Activated T-helper 2 cell treated with anti-CD3 and anti-CD28 coated beads, Interferon-gamma antibody, Interleukin-2, Interleukin-4, amounts not matched to agents 10 μg/mL and 5 μg/mL and 100 μg/mL, durations not matched to agents 14 hours and 24 hours and 36 hours (primary cell): ENCODE measurements at regions not wholly inside any gene's neighbourhood (a gene's known extent, or its start where the extent isn't known, plus 50 kb on each side); places are given as distances from the start of the nearest gene placed in this dataset.
"Not testable (repeated sequence)": the region's sequence is repeated elsewhere in the genome, so short reads cannot be mapped to it uniquely, and the experiment has no call there.

Experiments
- DNase-seq: peaks from one replicate; pipeline ENCODE4 v3.0.0; 2021; ENCODE audit warnings: low spot score
- H3K27ac Mint-ChIP-seq: one replicate; pipeline ENCODE4 v1.8.0; 2021; ENCODE audit warnings: mixed read lengths
- H3K27me3 Mint-ChIP-seq: one replicate; pipeline ENCODE4 v1.8.0; 2021; ENCODE audit warnings: low read depth, mixed read lengths
- H3K36me3 Mint-ChIP-seq: one replicate; pipeline ENCODE4 v1.8.0; 2021; ENCODE audit warnings: low read depth, mixed read lengths
- H3K4me1 Mint-ChIP-seq: one replicate; pipeline ENCODE4 v1.8.0; 2021; ENCODE audit warnings: low read depth, mixed read lengths
- H3K4me3 Mint-ChIP-seq: one replicate; pipeline ENCODE4 v1.8.0; 2021; ENCODE audit warnings: low read depth, mild to moderate bottlenecking, moderate library complexity, mixed read lengths
- H3K9me3 Mint-ChIP-seq: one replicate; pipeline ENCODE4 v1.8.0; 2021; ENCODE audit warnings: mixed read lengths
- intact Hi-C: fragments of 100-400 bp; cut with micrococcal nuclease; formaldehyde crosslinking; loops from one replicate; pipeline ENCODE4 v1.15.1; 2023

GRCh38 chr3:20370273-20371063 lies 184.5 kb upstream of the SGO1 start:
- H3K27me3 Mint-ChIP-seq, H3K4me1 Mint-ChIP-seq, DNase-seq, H3K36me3 Mint-ChIP-seq, intact Hi-C loops, H3K4me3 Mint-ChIP-seq, H3K27ac Mint-ChIP-seq, H3K9me3 Mint-ChIP-seq: not testable (repeated sequence)

- Mint-ChIP-seq H3K36me3 (no peaks in the 10 kb centered on the region), H3K9me3 (no peaks in the 10 kb centered on the region), H3K4me3 (no peak overlapping the region), H3K27me3 (no peaks in the 10 kb centered on the region), H3K27ac (no peak overlapping the region), H3K4me1 (no peaks in the 10 kb centered on the region)
- intact Hi-C loops, result no loop called here
- DNase-seq, result no peak
Observed at GRCh38 chr3:20361000-20361399, 175.0 kb upstream of the SGO1 start.

- Mint-ChIP-seq H3K27me3 (no peaks in the 10 kb centered on the region), H3K4me1 (no peaks in the 10 kb centered on the region), H3K36me3 (no peaks in the 10 kb centered on the region), H3K9me3 (peaks cover 7% of the 10 kb centered on the region), H3K4me3 (no peak overlapping the region), H3K27ac (no peak overlapping the region)
- intact Hi-C loops, result no loop called here
- no peak for DNase-seq
Observed at GRCh38 chr3:20353286-20353685, 167.3 kb upstream of the SGO1 start.

GRCh38 chr3:20352546-20353179 lies 166.7 kb upstream of the SGO1 start:
- no peak for DNase-seq
- Mint-ChIP-seq H3K4me3 (no peak overlapping the region), H3K9me3 (peaks cover 7% of the 10 kb centered on the region), H3K27ac (no peak overlapping the region), H3K4me1 (no peaks in the 10 kb centered on the region), H3K27me3 (no peaks in the 10 kb centered on the region), H3K36me3 (no peaks in the 10 kb centered on the region)
- intact Hi-C loops, result no loop called here

- no peak overlapping the region for H3K4me3 Mint-ChIP-seq
- peaks cover 7% of the 10 kb centered on the region for H3K9me3 Mint-ChIP-seq
- no peaks in the 10 kb centered on the region for H3K36me3 Mint-ChIP-seq
- H3K27ac Mint-ChIP-seq, result no peak overlapping the region
- intact Hi-C loops, result no loop called here
- no peaks in the 10 kb centered on the region for H3K27me3 Mint-ChIP-seq
- no peaks in the 10 kb centered on the region for H3K4me1 Mint-ChIP-seq
- DNase-seq, result no peak
Observed at GRCh38 chr3:20350449-20350848, 164.4 kb upstream of the SGO1 start.

- no peaks in the 10 kb centered on the region for H3K36me3 Mint-ChIP-seq
- no peaks in the 10 kb centered on the region for H3K9me3 Mint-ChIP-seq
- DNase-seq, result no peak
- H3K27me3 Mint-ChIP-seq, result no peaks in the 10 kb centered on the region
- no peaks in the 10 kb centered on the region for H3K4me1 Mint-ChIP-seq
- no peak overlapping the region for H3K4me3 Mint-ChIP-seq
- intact Hi-C loops, result no loop called here
- H3K27ac Mint-ChIP-seq, result no peak overlapping the region
Observed at GRCh38 chr3:20346916-20347315, 160.9 kb upstream of the SGO1 start.

- H3K4me1 Mint-ChIP-seq, result no peaks in the 10 kb centered on the region
- no peaks in the 10 kb centered on the region for H3K9me3 Mint-ChIP-seq
- no peaks in the 10 kb centered on the region for H3K27me3 Mint-ChIP-seq
- no peaks in the 10 kb centered on the region for H3K36me3 Mint-ChIP-seq
- intact Hi-C loops, result no loop called here
- H3K4me3 Mint-ChIP-seq, result no peak overlapping the region
- no peak for DNase-seq
- H3K27ac Mint-ChIP-seq, result no peak overlapping the region
Observed at GRCh38 chr3:20346369-20346768, 160.4 kb upstream of the SGO1 start.

GRCh38 chr3:20344400-20344959 lies 158.5 kb upstream of the SGO1 start:
- Mint-ChIP-seq H3K4me3 (no peak overlapping the region), H3K27ac (no peak overlapping the region)

GRCh38 chr3:20343790-20344189 lies 157.8 kb upstream of the SGO1 start:
- Mint-ChIP-seq H3K9me3 (no peaks in the 10 kb centered on the region), H3K4me3 (no peak overlapping the region), H3K36me3 (no peaks in the 10 kb centered on the region), H3K4me1 (no peaks in the 10 kb centered on the region), H3K27me3 (no peaks in the 10 kb centered on the region), H3K27ac (no peak overlapping the region)
- DNase-seq, result no peak
- intact Hi-C loops, result no loop called here

More at GRCh38 chr3:20344400-20344959, 158.5 kb upstream of the SGO1 start:
- DNase-seq, result no peak
- Mint-ChIP-seq H3K36me3 (no peaks in the 10 kb centered on the region), H3K4me1 (no peaks in the 10 kb centered on the region), H3K27me3 (no peaks in the 10 kb centered on the region), H3K9me3 (no peaks in the 10 kb centered on the region)
- intact Hi-C loops, result no loop called here

GRCh38 chr3:20340324-20340928 lies 154.4 kb upstream of the SGO1 start:
- intact Hi-C loops, result no loop called here
- peak; percentile 40 for DNase-seq
- H3K27me3 Mint-ChIP-seq, result no peaks in the 10 kb centered on the region
- no peaks in the 10 kb centered on the region for H3K4me1 Mint-ChIP-seq
- no peaks in the 10 kb centered on the region for H3K36me3 Mint-ChIP-seq
- no peak overlapping the region for H3K4me3 Mint-ChIP-seq
- no peak overlapping the region for H3K27ac Mint-ChIP-seq
- H3K9me3 Mint-ChIP-seq, result no peaks in the 10 kb centered on the region

- Mint-ChIP-seq H3K36me3 (no peaks in the 10 kb centered on the region), H3K4me1 (no peaks in the 10 kb centered on the region), H3K27ac (no peak overlapping the region), H3K27me3 (no peaks in the 10 kb centered on the region), H3K4me3 (no peak overlapping the region), H3K9me3 (no peaks in the 10 kb centered on the region)
- intact Hi-C loops, result no loop called here
- DNase-seq, result no peak
Observed at GRCh38 chr3:20336572-20336971, 150.6 kb upstream of the SGO1 start.

GRCh38 chr3:20334842-20335241 lies 148.8 kb upstream of the SGO1 start:
- no peaks in the 10 kb centered on the region for H3K9me3 Mint-ChIP-seq
- H3K27me3 Mint-ChIP-seq, result no peaks in the 10 kb centered on the region
- H3K4me1 Mint-ChIP-seq, result no peaks in the 10 kb centered on the region
- no peak overlapping the region for H3K4me3 Mint-ChIP-seq
- H3K36me3 Mint-ChIP-seq, result no peaks in the 10 kb centered on the region
- no peak overlapping the region for H3K27ac Mint-ChIP-seq
- DNase-seq, result no peak
- intact Hi-C loops, result no loop called here

GRCh38 chr3:20327889-20328288 lies 141.9 kb upstream of the SGO1 start:
- H3K9me3 Mint-ChIP-seq, result no peaks in the 10 kb centered on the region
- H3K36me3 Mint-ChIP-seq, result no peaks in the 10 kb centered on the region
- no peak for DNase-seq
- intact Hi-C loops, result no loop called here
- H3K27ac Mint-ChIP-seq, result no peak overlapping the region
- H3K4me1 Mint-ChIP-seq, result no peaks in the 10 kb centered on the region
- no peak overlapping the region for H3K4me3 Mint-ChIP-seq
- no peaks in the 10 kb centered on the region for H3K27me3 Mint-ChIP-seq
